SKM-1 treated with dmso at 0.1 percent for 144 hours (cell line): ENCODE measurements at regions not wholly inside any gene's neighbourhood (a gene's known extent, or its start where the extent isn't known, plus 50 kb on each side); places are given as distances from the start of the nearest gene placed in this dataset.
"Not testable (repeated sequence)": the region's sequence is repeated elsewhere in the genome, so short reads cannot be mapped to it uniquely, and the experiment has no call there.

Source experiments
- DNase-seq: peaks from one replicate; lab custom pipeline; 2025; ENCODE audit not compliant: unreplicated experiment; lab: John Stamatoyannopoulos, UW

DNA sequence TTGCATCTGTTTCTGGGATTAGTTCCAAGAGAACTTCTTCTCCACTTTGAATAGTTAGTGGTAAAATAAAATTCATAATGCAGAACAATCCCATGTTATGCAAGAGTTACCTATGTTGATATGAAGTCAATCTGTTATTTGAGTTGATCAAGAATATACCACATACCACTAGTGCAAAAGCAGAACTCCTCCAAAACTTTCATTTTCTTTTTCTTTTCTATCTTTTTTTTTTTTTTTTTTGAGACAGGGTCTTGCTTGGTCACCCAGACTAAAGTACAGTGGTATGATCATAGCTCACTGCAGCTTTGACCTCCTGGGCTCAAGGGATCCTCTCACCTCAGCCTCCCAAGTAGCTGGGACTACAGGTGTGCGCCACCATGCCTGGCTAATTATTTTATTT is 78.8 kb upstream of the UMPS start:
- DNase-seq = not testable (repeated sequence)

DNA sequence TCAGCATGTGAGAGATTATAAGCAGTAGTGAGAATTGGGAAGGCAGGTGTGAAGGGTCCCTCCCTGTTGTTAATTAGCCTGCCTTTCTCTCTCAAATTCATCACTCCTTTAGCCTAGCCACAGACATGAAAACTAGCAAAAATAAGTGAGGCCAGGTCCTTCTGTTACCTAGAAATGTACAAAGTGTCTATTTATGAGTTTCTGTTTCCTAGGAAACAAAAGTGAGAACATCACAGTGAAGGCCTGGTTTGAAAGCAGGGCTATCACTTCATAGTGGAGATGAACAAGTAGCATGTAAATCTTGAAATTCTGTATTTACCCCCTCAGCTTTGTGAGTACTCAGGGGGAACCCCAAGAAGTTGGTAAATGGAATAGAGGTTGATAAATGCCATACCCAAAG is 78.2 kb upstream of the UMPS start:
- DNase-seq = no peak

DNA sequence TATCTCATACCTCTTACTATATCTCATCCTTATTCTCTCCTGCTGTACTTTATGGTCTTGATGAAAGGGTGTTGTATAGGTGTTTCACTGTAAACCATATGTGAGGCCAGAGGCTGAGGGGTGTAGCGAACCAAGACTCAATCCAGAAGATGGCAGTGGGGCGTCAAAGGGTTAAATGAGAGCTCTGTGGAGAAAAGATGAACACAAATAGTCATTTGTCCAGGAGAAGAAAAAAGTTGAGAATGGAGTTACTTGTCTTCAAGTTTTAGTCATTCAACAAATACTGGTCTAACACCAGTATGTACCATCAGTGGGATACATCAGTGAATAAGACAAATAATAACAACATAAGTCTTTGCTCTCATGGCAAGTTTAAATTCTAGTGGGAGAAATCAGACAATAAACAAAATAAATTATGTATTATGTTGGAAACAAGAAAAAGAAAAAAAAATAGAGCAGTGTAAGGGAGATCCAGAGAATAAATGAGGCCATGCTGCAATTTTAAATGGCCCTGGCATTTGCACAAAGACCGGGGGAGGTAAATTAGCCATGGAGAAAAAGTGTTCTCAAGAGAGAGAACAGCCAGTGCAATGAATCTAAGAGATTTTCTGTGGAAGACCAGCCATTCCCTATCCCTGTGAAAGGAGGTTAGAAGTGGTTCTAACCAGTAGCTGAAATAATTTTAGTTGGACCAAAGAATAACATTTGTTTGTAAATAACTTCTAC is 77.0 kb upstream of the UMPS start:
- DNase-seq = no peak

- no peak for DNase-seq
Measured at GRCh38 chr3:124653797-124654469, 76.3 kb upstream of the UMPS start.

GRCh38 chr3:124654470-124654845 is 75.8 kb upstream of the UMPS start:
- DNase-seq = no peak

GRCh38 chr3:124656531-124656930 is 73.7 kb upstream of the UMPS start:
- no peak for DNase-seq

GRCh38 chr3:124657138-124657537 is 73.1 kb upstream of the UMPS start:
- no peak for DNase-seq

DNA sequence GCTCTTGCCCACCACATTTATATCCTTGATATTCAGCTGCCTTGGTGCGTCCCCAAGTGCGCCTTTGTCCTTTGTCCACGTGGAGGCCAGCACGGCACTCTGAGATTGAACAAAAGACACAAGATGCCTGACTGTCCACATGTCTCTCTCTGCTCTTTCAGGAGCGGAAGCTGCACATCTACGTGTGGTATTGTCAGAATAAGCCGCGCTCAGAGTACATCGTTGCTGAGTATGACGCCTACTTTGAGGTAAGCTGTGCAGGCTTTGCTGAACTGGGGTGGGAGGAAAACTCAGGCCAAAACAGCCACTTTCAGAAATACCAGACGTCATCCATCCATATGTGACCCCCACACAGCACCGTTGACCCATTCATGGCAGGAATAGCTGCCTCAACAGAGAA is 72.0 kb upstream of the UMPS start:
- DNase-seq = no peak

- no peak for DNase-seq
Measured at GRCh38 chr3:124659175-124659574, 71.1 kb upstream of the UMPS start.

DNA sequence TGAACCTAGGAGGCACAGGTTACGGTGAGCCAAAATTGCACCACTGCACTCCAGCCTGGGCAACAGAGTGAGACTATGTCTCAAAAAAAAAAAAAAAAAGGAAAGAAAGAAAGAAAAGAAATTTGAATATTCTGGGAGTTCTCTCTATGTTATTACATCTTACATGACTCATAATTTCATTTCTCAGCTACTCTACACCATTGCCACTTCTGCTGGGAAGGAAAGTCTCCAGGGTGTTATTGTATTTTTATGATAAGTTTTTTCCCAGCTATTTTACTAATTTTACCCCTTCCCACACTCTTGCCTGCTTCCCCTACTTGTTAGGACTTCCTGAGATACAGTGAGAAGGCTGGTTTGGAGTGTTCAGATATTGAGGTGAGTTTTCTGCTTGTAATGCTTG is 69.7 kb upstream of the UMPS start:
- no peak for DNase-seq

GRCh38 chr3:124663690-124664089 is 66.6 kb upstream of the UMPS start:
- no peak for DNase-seq

DNA sequence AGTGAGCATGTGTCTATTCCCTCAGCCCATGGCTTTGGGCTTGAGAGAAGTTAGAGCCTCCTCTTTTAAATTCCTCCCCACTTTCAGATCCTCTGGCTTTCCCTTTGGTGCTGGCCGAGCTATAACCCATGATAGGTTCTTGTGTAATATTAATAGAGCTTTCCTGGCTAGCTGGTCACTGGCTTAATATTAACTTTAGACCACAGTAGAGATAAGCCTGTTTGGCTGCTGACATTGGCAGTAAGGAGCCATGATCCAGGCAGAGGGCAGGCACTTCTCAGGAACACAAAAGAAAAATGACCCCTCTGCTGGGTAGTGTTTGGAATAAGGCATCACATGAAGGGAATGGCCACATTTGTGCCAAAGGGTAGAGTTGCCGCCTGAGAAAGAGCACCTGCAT is 65.4 kb upstream of the UMPS start:
- no peak for DNase-seq

- no peak for DNase-seq
Measured at GRCh38 chr3:124666067-124666466, 64.2 kb upstream of the UMPS start.

GRCh38 chr3:124669470-124669869 is 60.8 kb upstream of the UMPS start:
- no peak for DNase-seq

DNA sequence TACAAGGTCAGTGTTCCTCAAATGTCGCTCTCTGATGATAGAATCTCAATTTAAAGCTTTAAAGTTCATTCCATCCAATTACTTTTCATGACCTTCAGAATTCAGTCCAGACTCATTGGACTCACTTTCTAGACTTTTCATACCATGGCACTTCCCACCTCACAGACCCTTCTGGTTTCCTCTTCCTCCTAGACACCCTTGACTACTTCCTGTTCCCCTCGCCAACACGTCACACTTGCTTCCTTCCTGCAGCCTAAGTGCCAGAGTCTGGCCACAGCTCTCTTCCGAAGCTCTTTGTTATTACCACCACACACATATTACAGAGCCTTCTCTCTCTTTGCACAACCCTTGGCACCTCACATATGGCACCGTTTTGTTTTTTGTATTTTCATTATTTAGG is 59.1 kb upstream of the UMPS start:
- no peak for DNase-seq

DNA sequence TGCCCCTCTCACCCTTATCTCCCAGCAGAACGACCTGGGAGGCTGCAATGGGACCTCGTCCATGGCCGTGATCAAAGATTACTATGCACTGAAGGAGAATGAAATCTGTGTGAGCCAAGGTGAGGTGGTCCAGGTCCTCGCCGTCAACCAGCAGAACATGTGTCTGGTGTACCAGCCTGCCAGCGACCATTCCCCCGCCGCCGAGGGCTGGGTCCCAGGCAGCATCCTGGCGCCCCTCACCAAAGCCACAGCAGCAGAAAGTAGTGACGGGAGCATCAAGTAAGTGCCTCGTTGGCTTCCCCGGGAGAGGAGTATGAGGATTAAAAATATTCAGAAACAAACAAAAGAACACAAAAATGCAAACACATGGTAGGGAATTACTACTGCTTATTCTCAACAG is 55.9 kb upstream of the UMPS start:
- no peak for DNase-seq

DNA sequence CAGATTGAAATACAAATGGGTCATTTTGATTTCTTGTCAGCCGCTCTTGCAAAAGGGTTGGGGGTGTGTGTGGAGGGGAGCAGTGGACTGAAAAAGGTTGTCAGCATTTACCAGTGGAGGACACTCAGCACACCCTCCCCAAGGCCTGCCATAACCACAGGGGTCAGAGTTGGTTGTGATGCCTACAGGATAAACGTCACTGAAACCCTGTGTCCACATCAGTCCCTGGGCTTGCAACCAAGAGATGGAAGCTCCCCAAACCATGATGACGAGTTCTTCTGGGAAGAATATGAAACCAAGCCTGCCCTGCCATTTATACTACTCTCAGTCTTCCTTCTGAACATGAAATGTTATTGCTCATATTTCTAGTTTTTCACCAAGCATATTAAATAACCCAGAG is 54.0 kb upstream of the UMPS start:
- DNase-seq = no peak

- no peak for DNase-seq
Measured at GRCh38 chr3:124679048-124679638, 51.1 kb upstream of the UMPS start.
